Right atrium auricular region (tissue), 2 donors: ENCODE measurements at regions not wholly inside any gene's neighbourhood (a gene's known extent, or its start where the extent isn't known, plus 50 kb on each side); places are given as distances from the start of the nearest gene placed in this dataset.
"Not testable (repeated sequence)": the region's sequence is repeated elsewhere in the genome, so short reads cannot be mapped to it uniquely, and the experiment has no call there.

Experiments used
- DNase-seq: peaks from one replicate; pipeline ENCODE4 v3.0.0-alpha.2; 2019; ENCODE audit warnings: low spot score
- H3K27ac ChIP-seq, 2 donors: fragments of 200-600 bp; sonication (generic); 1 replicate in 1 of 2; 2 replicates in 1 of 2; pipeline ENCODE4 v1.5.1; 2016 to 2019
- H3K27me3 ChIP-seq, 2 donors: fragments of 200-600 bp; sonication (generic); one replicate each; pipeline versions ENCODE4 v1.5.1 to v1.6.0; 2017 to 2019
- H3K36me3 ChIP-seq: fragments of 200-600 bp; sonication (generic); one replicate; pipeline ENCODE4 v1.5.1; 2016
- H3K4me1 ChIP-seq, 2 donors: fragments of 200-600 bp; sonication (generic); one replicate each; pipeline versions ENCODE4 v1.5.1 to v1.6.0; 2017 to 2019
- H3K4me3 ChIP-seq, 2 donors: fragments of 200-600 bp; sonication (generic); 1 replicate in 1 of 2; 2 replicates in 1 of 2; pipeline ENCODE4 v1.5.1; 2017 to 2019; ENCODE audit warnings: mild to moderate bottlenecking in 1 of 2, moderate library complexity in 1 of 2
- H3K9me3 ChIP-seq, 2 donors: fragments of 200-600 bp; sonication (generic); one replicate each; pipeline ENCODE4 v1.5.1; 2019
- TF ChIP-seq, protein P1 (sequence below), 2 donors: fragments of 200-600 bp; sonication (generic); IDR thresholded peaks; one replicate each; pipeline ENCODE4 v1.5.1; 2019; ENCODE audit warnings: antibody characterized with exemption in 2 of 2

DNA sequence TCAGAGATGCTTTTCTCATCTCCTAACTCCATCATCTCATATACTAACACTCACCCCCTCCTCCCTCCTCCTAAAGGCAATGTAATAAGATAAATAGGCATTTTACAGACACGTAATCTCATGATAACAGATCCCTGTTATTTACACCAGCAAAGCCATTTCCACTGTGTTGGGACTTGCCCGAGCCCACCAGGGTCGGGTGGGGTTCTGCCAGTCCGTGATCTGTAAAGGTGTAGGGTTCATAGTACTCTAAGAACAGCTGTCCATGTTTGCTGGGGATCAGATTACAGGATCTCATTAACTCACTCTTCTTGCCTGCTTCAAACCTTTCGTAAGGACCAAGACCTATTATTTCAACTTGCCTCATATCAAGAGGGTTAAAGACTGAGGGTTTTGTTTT is 172.4 kb downstream of the FZD1 start:
- no peaks in the 10 kb centered on the region for H3K9me3 ChIP-seq
- no peak for DNase-seq
- no peaks in the 10 kb centered on the region for H3K36me3 ChIP-seq
- H3K27me3 ChIP-seq, result no peaks in the 10 kb centered on the region
- H3K4me1 ChIP-seq, result no peaks in the 10 kb centered on the region
- TF ChIP-seq, protein P1, sequence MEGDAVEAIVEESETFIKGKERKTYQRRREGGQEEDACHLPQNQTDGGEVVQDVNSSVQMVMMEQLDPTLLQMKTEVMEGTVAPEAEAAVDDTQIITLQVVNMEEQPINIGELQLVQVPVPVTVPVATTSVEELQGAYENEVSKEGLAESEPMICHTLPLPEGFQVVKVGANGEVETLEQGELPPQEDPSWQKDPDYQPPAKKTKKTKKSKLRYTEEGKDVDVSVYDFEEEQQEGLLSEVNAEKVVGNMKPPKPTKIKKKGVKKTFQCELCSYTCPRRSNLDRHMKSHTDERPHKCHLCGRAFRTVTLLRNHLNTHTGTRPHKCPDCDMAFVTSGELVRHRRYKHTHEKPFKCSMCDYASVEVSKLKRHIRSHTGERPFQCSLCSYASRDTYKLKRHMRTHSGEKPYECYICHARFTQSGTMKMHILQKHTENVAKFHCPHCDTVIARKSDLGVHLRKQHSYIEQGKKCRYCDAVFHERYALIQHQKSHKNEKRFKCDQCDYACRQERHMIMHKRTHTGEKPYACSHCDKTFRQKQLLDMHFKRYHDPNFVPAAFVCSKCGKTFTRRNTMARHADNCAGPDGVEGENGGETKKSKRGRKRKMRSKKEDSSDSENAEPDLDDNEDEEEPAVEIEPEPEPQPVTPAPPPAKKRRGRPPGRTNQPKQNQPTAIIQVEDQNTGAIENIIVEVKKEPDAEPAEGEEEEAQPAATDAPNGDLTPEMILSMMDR (IDR thresholded peaks at IDR 0.05), result no peak
- H3K4me3 ChIP-seq, result no peak overlapping the region
- no peak overlapping the region for H3K27ac ChIP-seq

DNA sequence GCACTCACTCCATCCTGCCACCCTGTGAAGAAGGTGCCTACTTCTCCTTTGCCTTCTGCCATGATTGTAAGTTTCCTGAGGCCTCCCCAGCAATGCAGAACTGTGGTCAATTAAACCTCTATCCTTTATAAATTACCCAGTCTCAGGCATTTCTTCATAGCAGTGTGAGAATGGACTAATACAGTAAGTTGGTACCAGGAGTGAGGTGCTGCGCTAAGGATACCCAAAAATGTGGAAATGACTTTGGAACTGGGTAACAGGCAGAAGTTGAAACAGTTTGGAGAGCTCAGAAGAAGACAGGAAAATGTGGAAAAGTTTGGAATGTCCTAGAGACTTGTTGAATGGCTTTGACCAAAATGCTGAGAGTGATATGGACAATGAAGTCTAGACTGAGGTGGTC is 176.0 kb downstream of the FZD1 start:
- not testable (repeated sequence) for H3K27me3 ChIP-seq, H3K4me3 ChIP-seq, H3K36me3 ChIP-seq, H3K4me1 ChIP-seq, H3K9me3 ChIP-seq, H3K27ac ChIP-seq, DNase-seq

- Histone ChIP-seq H3K36me3 (no peaks in the 10 kb centered on the region), H3K4me3 (no peak overlapping the region), H3K4me1 (no peaks in the 10 kb centered on the region), H3K9me3 (no peaks in the 10 kb centered on the region), H3K27ac (no peak overlapping the region), H3K27me3 (no peaks in the 10 kb centered on the region)
- TF ChIP-seq, protein P1 (IDR thresholded peaks at IDR 0.05), result no peak
- no peak for DNase-seq
Observed at GRCh38 chr7:91443862-91444261, 179.6 kb downstream of the FZD1 start.

DNA sequence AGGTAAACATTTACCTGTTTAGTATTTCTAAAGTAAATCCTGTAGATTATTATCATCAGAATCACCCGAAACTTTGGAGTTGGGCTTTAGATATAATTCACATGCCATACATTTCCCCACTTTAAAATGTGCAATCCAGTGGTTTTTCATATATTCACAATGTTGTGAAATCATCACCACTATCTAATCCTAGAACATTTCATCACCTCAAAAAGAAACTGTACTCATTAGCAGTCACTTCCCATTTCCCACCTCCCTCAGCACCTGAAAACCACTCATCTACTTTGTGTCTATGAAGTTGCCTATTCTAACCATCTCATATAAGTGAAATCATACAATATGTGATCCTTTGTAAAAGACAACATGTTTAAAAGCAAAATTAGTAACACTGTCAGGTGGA is 182.6 kb downstream of the FZD1 start:
- DNase-seq, result no peak
- Histone ChIP-seq H3K27me3 (no peaks in the 10 kb centered on the region), H3K4me3 (no peak overlapping the region), H3K27ac (no peak overlapping the region), H3K4me1 (no peaks in the 10 kb centered on the region), H3K9me3 (no peaks in the 10 kb centered on the region), H3K36me3 (no peaks in the 10 kb centered on the region)
- TF ChIP-seq, protein P1 (IDR thresholded peaks at IDR 0.05), result no peak

GRCh38 chr7:91455411-91455810 is 191.2 kb downstream of the FZD1 start:
- no peaks in the 10 kb centered on the region for H3K36me3 ChIP-seq
- H3K27ac ChIP-seq, result no peak overlapping the region
- H3K27me3 ChIP-seq, result no peaks in the 10 kb centered on the region
- H3K9me3 ChIP-seq, result peaks cover 0 to 11% of the 10 kb centered on the region in 2 donors
- DNase-seq, result no peak
- H3K4me3 ChIP-seq, result no peak overlapping the region
- no peaks in the 10 kb centered on the region for H3K4me1 ChIP-seq
- TF ChIP-seq, protein P1 (IDR thresholded peaks at IDR 0.05), result no peak

GRCh38 chr7:91457208-91457607 is 193.0 kb downstream of the FZD1 start:
- Histone ChIP-seq H3K27me3 (no peaks in the 10 kb centered on the region), H3K4me3 (no peak overlapping the region), H3K4me1 (no peaks in the 10 kb centered on the region), H3K27ac (no peak overlapping the region), H3K36me3 (no peaks in the 10 kb centered on the region), H3K9me3 (peaks cover 0 to 11% of the 10 kb centered on the region in 2 donors)
- DNase-seq, result no peak
- TF ChIP-seq, protein P1 (IDR thresholded peaks at IDR 0.05), result no peak
